ENCODE measurements at regions not wholly inside any gene's neighbourhood (a gene's known extent, or its start where the extent isn't known, plus 50 kb on each side); places are given as distances from the start of the nearest gene placed in this dataset.

DNA sequence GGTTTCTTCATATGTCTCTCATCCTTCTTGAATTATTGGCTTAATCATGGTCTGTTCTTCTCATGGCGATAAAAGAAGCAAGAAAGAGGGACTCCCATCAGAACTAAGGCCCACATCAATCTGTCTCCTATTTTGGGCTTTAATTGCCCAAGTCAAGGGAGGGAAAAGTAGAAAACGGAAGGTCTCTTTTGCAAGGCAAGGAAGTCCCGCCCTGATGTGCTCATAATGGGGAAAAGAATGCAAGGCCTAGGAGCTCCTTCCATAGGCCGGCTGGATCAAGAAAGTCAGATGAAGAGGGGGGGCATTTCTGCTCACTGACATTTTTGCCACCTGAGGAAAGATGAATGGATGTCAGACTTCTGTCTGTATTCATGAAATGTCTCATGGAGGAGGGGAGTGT is 127.7 kb upstream of the RPS6KA3 start:
- TF ChIP-seq, protein P1, sequence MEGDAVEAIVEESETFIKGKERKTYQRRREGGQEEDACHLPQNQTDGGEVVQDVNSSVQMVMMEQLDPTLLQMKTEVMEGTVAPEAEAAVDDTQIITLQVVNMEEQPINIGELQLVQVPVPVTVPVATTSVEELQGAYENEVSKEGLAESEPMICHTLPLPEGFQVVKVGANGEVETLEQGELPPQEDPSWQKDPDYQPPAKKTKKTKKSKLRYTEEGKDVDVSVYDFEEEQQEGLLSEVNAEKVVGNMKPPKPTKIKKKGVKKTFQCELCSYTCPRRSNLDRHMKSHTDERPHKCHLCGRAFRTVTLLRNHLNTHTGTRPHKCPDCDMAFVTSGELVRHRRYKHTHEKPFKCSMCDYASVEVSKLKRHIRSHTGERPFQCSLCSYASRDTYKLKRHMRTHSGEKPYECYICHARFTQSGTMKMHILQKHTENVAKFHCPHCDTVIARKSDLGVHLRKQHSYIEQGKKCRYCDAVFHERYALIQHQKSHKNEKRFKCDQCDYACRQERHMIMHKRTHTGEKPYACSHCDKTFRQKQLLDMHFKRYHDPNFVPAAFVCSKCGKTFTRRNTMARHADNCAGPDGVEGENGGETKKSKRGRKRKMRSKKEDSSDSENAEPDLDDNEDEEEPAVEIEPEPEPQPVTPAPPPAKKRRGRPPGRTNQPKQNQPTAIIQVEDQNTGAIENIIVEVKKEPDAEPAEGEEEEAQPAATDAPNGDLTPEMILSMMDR (conservative IDR thresholded peaks at IDR 0.05; ENCODE audit: low read length): no peak
- no peak for TF ChIP-seq EZH2phosphoT487 (IDR thresholded peaks at IDR 0.05; ENCODE audit: borderline replicate concordance, low read depth, low read length)
- CTCF ChIA-PET (ENCODE audit: unreplicated experiment): no interaction called here
- Histone ChIP-seq H3K79me2 (ENCODE audit: insufficient read depth, low read depth, low read length) (no peaks in the 10 kb centered on the region), H3K4me1 (ENCODE audit: insufficient read depth, low read length, poor library complexity, severe bottlenecking) (no peaks in the 10 kb centered on the region), H3K27ac (ENCODE audit: low read depth, low read length, poor library complexity, severe bottlenecking) (no peak overlapping the region), H3K9me3 (ENCODE audit: low read length) (no peaks in the 10 kb centered on the region), H3K4me2 (ENCODE audit: low read length) (no peak overlapping the region), H3K4me3 (ENCODE audit: low read depth, low read length, poor library complexity, severe bottlenecking) (no peak overlapping the region), H3K9me2 (ENCODE audit: insufficient read depth, low read length) (no peaks in the 10 kb centered on the region), H4K20me1 (ENCODE audit: insufficient read depth, low read length) (no peaks in the 10 kb centered on the region), H2AFZ (ENCODE audit: low read length) (no peak overlapping the region), H3K36me3 (ENCODE audit: insufficient read depth, low read length) (no peaks in the 10 kb centered on the region)
- no TSS peak for BruUV-seq (replicated peaks)
- POLR2A ChIA-PET: interaction anchor here (0.6 to 1.5 kb wide), 3 partner anchors 10 to 147 kb away, joined by 3 read pairs; no protein-coding TSS in a partner anchor
- no peak for DNase-seq (ENCODE audit: low spot score)
- intact Hi-C loops (cut with micrococcal nuclease; ENCODE audit: unreplicated experiment): no loop called here

GRCh38 chrX:20393944-20394343 is 127.2 kb upstream of the RPS6KA3 start:
- H4K20me1 ChIP-seq (ENCODE audit: insufficient read depth, low read length): no peaks in the 10 kb centered on the region
- H2AFZ ChIP-seq (ENCODE audit: low read length): no peak overlapping the region
- no peaks in the 10 kb centered on the region for H3K79me2 ChIP-seq (ENCODE audit: insufficient read depth, low read depth, low read length)
- H3K9me2 ChIP-seq (ENCODE audit: insufficient read depth, low read length): no peaks in the 10 kb centered on the region
- no peak overlapping the region for H3K4me2 ChIP-seq (ENCODE audit: low read length)
- no peaks in the 10 kb centered on the region for H3K9me3 ChIP-seq (ENCODE audit: low read length)
- DNase-seq (ENCODE audit: low spot score): no peak
- no peak overlapping the region for H3K27ac ChIP-seq (ENCODE audit: low read depth, low read length, poor library complexity, severe bottlenecking)
- intact Hi-C loops (cut with micrococcal nuclease; ENCODE audit: unreplicated experiment): no loop called here
- no peak overlapping the region for H3K4me3 ChIP-seq (ENCODE audit: low read depth, low read length, poor library complexity, severe bottlenecking)
- ChIA-PET CTCF (ENCODE audit: unreplicated experiment) (no interaction called here), POLR2A (interaction anchor here (1.2 kb wide), 1 partner anchor 11 kb away, joined by 3 read pairs; no protein-coding TSS in a partner anchor)
- TF ChIP-seq, protein P1 (conservative IDR thresholded peaks at IDR 0.05; ENCODE audit: low read length): no peak
- no peak for TF ChIP-seq EZH2phosphoT487 (IDR thresholded peaks at IDR 0.05; ENCODE audit: borderline replicate concordance, low read depth, low read length)
- H3K36me3 ChIP-seq (ENCODE audit: insufficient read depth, low read length): no peaks in the 10 kb centered on the region
- no TSS peak for BruUV-seq (replicated peaks)
- H3K4me1 ChIP-seq (ENCODE audit: insufficient read depth, low read length, poor library complexity, severe bottlenecking): no peaks in the 10 kb centered on the region

- Histone ChIP-seq H3K4me3 (ENCODE audit: low read depth, low read length, poor library complexity, severe bottlenecking) (no peak overlapping the region), H4K20me1 (ENCODE audit: insufficient read depth, low read length) (no peaks in the 10 kb centered on the region), H3K79me2 (ENCODE audit: insufficient read depth, low read depth, low read length) (no peaks in the 10 kb centered on the region), H3K9me3 (ENCODE audit: low read length) (no peaks in the 10 kb centered on the region), H3K36me3 (ENCODE audit: insufficient read depth, low read length) (no peaks in the 10 kb centered on the region), H3K4me2 (ENCODE audit: low read length) (no peak overlapping the region), H3K4me1 (ENCODE audit: insufficient read depth, low read length, poor library complexity, severe bottlenecking) (no peaks in the 10 kb centered on the region), H2AFZ (ENCODE audit: low read length) (no peak overlapping the region), H3K27ac (ENCODE audit: low read depth, low read length, poor library complexity, severe bottlenecking) (no peak overlapping the region), H3K9me2 (ENCODE audit: insufficient read depth, low read length) (no peaks in the 10 kb centered on the region)
- no peak for DNase-seq (ENCODE audit: low spot score)
- TF ChIP-seq, protein P1 (conservative IDR thresholded peaks at IDR 0.05; ENCODE audit: low read length): no peak
- no peak for TF ChIP-seq EZH2phosphoT487 (IDR thresholded peaks at IDR 0.05; ENCODE audit: borderline replicate concordance, low read depth, low read length)
- no TSS peak for BruUV-seq (replicated peaks)
- POLR2A ChIA-PET: no interaction called here
- CTCF ChIA-PET (ENCODE audit: unreplicated experiment): no interaction called here
- intact Hi-C loops (cut with micrococcal nuclease; ENCODE audit: unreplicated experiment): no loop called here
Measured at GRCh38 chrX:20388594-20388993, 121.9 kb upstream of the RPS6KA3 start.
